ENCODE measurements at regions not wholly inside any gene's neighbourhood (a gene's known extent, or its start where the extent isn't known, plus 50 kb on each side); places are given as distances from the start of the nearest gene placed in this dataset.

DNA sequence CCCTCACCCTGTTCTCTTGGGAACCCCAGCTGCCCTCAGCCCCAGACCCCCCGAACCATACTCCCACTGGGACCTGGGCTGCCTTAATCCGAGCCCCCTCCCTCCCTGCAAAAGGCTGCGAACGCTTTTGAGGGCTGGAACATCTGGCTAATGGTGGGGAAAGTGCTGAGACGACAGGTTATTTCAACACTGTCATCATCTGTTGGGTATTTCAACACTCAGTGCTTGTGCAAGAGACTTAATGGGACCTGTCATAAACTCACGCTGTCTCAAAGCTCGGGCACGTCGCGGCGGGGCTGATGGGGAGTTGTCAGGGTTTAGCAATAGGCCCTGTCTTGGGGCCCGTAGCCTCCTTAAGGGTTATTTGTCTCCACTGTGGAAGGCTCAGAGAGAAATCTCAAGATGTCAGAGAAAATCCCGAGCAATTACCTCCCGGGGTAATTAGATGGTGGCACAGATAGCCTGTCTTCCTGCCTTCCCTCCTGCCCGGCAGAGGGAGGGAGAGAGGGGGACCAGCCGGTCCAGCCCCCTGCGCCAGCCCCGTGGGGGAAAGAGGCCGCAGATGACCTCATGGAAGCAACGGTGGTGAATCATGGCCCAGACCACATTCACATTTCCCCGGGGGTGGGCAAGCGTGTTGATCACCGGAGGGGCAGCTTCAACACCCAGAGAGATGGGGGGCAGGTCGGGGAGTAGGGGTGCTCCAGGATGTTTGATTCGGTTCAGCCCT lies 88.7 kb upstream of the MYL10 start:
- H3K27me3 Mint-ChIP-seq (ENCODE audit: low read depth): no peaks in the 10 kb centered on the region
- H3K36me3 Mint-ChIP-seq: no peaks in the 10 kb centered on the region
- H3K4me3 Mint-ChIP-seq: no peak overlapping the region
- TF ChIP-seq, protein P1, sequence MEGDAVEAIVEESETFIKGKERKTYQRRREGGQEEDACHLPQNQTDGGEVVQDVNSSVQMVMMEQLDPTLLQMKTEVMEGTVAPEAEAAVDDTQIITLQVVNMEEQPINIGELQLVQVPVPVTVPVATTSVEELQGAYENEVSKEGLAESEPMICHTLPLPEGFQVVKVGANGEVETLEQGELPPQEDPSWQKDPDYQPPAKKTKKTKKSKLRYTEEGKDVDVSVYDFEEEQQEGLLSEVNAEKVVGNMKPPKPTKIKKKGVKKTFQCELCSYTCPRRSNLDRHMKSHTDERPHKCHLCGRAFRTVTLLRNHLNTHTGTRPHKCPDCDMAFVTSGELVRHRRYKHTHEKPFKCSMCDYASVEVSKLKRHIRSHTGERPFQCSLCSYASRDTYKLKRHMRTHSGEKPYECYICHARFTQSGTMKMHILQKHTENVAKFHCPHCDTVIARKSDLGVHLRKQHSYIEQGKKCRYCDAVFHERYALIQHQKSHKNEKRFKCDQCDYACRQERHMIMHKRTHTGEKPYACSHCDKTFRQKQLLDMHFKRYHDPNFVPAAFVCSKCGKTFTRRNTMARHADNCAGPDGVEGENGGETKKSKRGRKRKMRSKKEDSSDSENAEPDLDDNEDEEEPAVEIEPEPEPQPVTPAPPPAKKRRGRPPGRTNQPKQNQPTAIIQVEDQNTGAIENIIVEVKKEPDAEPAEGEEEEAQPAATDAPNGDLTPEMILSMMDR (IDR thresholded peaks at IDR 0.05; ENCODE audit: unreplicated experiment): no peak
- peak in 1 of 2 experiments; percentile 48 for DNase-seq (ENCODE audit: low spot score in 2 of 2, unreplicated experiment in 2 of 2)
- peaks cover 11% of the 10 kb centered on the region for H3K4me1 Mint-ChIP-seq
- H3K9me3 Mint-ChIP-seq: no peaks in the 10 kb centered on the region
- H3K27ac Mint-ChIP-seq: no peak overlapping the region

DNA sequence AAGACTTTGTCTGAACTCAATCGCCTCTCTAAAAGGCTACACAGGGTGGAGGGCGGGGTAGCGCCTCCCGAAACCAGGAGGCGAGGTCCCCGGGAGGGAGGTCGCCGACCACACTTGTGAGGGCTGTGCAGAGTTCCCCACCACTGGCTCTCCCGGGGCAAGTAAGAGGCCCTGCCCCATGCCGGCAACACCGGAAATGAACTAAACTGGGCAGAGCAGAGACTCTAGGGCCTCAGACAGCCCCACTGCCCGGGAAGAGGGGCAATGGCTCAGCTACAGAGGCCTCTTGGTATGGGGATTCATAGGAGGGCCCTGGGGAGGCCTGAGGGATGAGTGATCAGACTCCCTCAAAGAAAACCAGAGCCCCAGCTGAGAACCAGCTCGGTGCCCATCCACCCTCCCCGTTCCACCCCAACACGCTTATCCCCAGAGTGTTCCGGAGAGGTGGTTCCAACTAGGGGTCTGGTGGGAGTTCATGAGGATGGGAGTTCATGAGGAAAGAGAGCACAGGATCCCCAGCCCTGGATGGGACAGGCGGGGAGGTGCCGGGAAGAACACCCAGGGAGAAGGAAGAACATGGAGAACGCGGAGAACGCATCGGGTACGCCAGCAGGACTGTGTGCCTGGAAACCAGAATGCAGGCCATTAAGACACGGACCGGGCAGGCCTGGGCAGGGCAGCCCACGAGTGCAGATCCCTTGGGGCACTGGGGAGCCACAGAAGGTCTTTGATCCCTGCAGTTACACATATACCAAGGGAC lies 89.4 kb upstream of the MYL10 start:
- no peaks in the 10 kb centered on the region for H3K27me3 Mint-ChIP-seq (ENCODE audit: low read depth)

DNA sequence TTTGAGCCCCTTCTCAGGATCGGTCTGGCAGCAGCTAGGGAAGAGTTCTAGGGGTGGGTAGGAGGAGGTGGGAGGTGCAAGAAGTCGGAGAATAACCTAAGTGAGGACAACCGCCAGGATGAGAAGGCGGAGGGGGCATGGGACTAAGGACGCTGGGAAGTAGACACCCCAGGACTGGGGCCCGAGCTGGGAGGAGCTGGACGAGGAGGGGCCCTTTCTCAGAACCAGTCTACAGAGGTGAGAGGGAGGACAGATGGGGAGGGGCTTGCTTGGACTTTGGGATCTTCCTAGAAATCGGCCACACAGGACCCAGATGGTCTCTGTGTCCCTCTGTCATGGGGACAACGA lies 90.0 kb upstream of the MYL10 start:
- H3K4me1 Mint-ChIP-seq: peaks cover 11% of the 10 kb centered on the region
- no peaks in the 10 kb centered on the region for H3K27me3 Mint-ChIP-seq (ENCODE audit: low read depth)
- peaks cover 4% of the 10 kb centered on the region for H3K9me3 Mint-ChIP-seq
- TF ChIP-seq, protein P1 (IDR thresholded peaks at IDR 0.05; ENCODE audit: unreplicated experiment): no peak
- H3K4me3 Mint-ChIP-seq: no peak overlapping the region
- DNase-seq (ENCODE audit: low spot score in 2 of 2, unreplicated experiment in 2 of 2): no peak
- no peak overlapping the region for H3K27ac Mint-ChIP-seq
- H3K36me3 Mint-ChIP-seq: no peaks in the 10 kb centered on the region

More for the DNA sequence above, 89.4 kb upstream of the MYL10 start:
- peaks cover 11% of the 10 kb centered on the region for H3K4me1 Mint-ChIP-seq
- DNase-seq (ENCODE audit: low spot score in 2 of 2, unreplicated experiment in 2 of 2): no peak
- H3K4me3 Mint-ChIP-seq: no peak overlapping the region
- H3K36me3 Mint-ChIP-seq: no peaks in the 10 kb centered on the region
- H3K27ac Mint-ChIP-seq: no peak overlapping the region
- TF ChIP-seq, protein P1 (IDR thresholded peaks at IDR 0.05; ENCODE audit: unreplicated experiment): no peak
- no peaks in the 10 kb centered on the region for H3K9me3 Mint-ChIP-seq

DNA sequence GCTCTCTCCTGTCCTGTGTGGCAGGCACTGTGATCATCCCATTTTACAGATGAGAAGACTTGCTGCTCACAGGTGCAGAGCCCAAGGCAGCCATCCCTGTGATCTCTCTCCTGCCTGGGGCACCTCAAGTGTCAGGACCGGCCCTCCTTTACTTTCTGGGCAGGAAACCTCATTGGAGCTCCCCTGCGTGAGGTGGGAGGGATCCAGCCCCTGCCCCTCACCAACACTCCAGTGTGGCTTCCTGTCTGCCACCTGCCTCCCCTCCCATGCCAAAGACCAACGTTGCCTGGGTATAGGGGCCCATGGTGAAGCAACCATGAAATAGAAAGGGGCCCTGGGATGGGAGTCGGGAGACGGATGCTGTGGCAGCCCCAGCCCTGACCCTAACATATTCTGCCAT lies 91.2 kb upstream of the MYL10 start:
- Mint-ChIP-seq H3K27me3 (ENCODE audit: low read depth) (no peaks in the 10 kb centered on the region), H3K9me3 (peaks cover 4% of the 10 kb centered on the region), H3K4me3 (no peak overlapping the region), H3K4me1 (peaks cover 11% of the 10 kb centered on the region), H3K27ac (no peak overlapping the region), H3K36me3 (no peaks in the 10 kb centered on the region)
- DNase-seq (ENCODE audit: low spot score in 2 of 2, unreplicated experiment in 2 of 2): no peak
- TF ChIP-seq, protein P1 (IDR thresholded peaks at IDR 0.05; ENCODE audit: unreplicated experiment): no peak

DNA sequence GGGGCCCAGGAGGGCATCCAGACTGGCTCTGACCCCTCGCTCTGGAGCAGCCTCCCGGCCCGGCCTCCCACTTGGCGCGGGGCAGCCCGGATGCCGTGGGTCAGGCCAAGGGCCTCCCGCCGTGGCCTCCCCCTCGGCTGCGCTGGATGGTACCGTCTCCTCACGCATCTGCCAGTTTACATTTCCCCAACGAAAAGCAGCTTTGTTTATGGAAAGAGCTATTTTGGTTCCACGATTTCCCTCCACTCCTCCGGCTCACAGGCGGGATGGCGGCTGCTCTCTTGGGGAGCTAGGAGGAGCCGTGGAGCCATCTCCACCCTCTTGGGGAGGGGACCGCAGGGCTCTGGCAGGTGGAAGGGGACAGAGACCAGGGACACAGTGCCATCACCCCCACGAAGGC lies 93.2 kb upstream of the MYL10 start:
- H3K9me3 Mint-ChIP-seq: peaks cover 4% of the 10 kb centered on the region
- H3K36me3 Mint-ChIP-seq: no peaks in the 10 kb centered on the region
- no peak overlapping the region for H3K27ac Mint-ChIP-seq
- no peaks in the 10 kb centered on the region for H3K27me3 Mint-ChIP-seq (ENCODE audit: low read depth)
- no peak for DNase-seq (ENCODE audit: low spot score in 2 of 2, unreplicated experiment in 2 of 2)
- H3K4me1 Mint-ChIP-seq: peaks cover 11% of the 10 kb centered on the region
- TF ChIP-seq, protein P1 (IDR thresholded peaks at IDR 0.05; ENCODE audit: unreplicated experiment): no peak
- H3K4me3 Mint-ChIP-seq: no peak overlapping the region
